ENCODE measurements at regions not wholly inside any gene's neighbourhood (a gene's known extent, or its start where the extent isn't known, plus 50 kb on each side); places are given as distances from the start of the nearest gene placed in this dataset.

- Histone ChIP-seq H3K4me3 (no peak overlapping the region), H3K4me1 (no peaks in the 10 kb centered on the region), H3K27ac (no peak overlapping the region), H3K9me3 (no peaks in the 10 kb centered on the region), H3K36me3 (no peaks in the 10 kb centered on the region), H3K27me3 (no peaks in the 10 kb centered on the region)
- TF ChIP-seq POLR2A (IDR thresholded peaks at IDR 0.05), result no peak
- TF ChIP-seq CTCF (IDR thresholded peaks at IDR 0.05), result no peak
- TF ChIP-seq EP300 (IDR thresholded peaks at IDR 0.05), result no peak
- TF ChIP-seq POLR2AphosphoS5 (IDR thresholded peaks at IDR 0.05), result no peak
- 30% methylated on average over 6 of the region's 6 CpGs for WGBS, 2 donors (ENCODE audit: low coverage in 1 of 2)
- ATAC-seq, result no peak
These were observed 181.8 kb downstream of the ZNF281 start for GRCh38 chr1:200228081-200228480.
